Muscle layer of colon (tissue), 2 donors: ENCODE measurements at regions not wholly inside any gene's neighbourhood (a gene's known extent, or its start where the extent isn't known, plus 50 kb on each side); places are given as distances from the start of the nearest gene placed in this dataset.

Source experiments
- H3K27ac ChIP-seq: one replicate; pipeline ENCODE4 v1.7.0; 2013; ENCODE audit warnings: low read depth, mild to moderate bottlenecking, low read length, moderate library complexity
- H3K27me3 ChIP-seq, 2 donors: one replicate each; pipeline ENCODE4 v1.7.0; 2013; ENCODE audit warnings: low read length in 2 of 2, mild to moderate bottlenecking in 2 of 2; ENCODE audit not compliant: insufficient read depth in 2 of 2, control insufficient read depth in 1 of 2
- H3K36me3 ChIP-seq: one replicate; pipeline ENCODE4 v1.7.0; 2013; ENCODE audit warnings: mild to moderate bottlenecking, low read length; ENCODE audit not compliant: insufficient read depth
- H3K4me1 ChIP-seq: one replicate; pipeline ENCODE4 v1.7.0; 2013; ENCODE audit warnings: mild to moderate bottlenecking, low read length; ENCODE audit not compliant: insufficient read depth
- H3K4me3 ChIP-seq, 2 donors: one replicate each; pipeline ENCODE4 v1.7.0; 2013; ENCODE audit warnings: low read length in 2 of 2, low read depth in 1 of 2, mild to moderate bottlenecking in 1 of 2, moderate library complexity in 1 of 2
- H3K9ac ChIP-seq: one replicate; pipeline ENCODE4 v1.7.0; 2013; ENCODE audit warnings: low read length
- H3K9me3 ChIP-seq: one replicate; pipeline ENCODE4 v1.7.0; 2013; ENCODE audit warnings: mild to moderate bottlenecking, low read length
- donor health status: abdominal sarcoma.
- donor health status: Adenocarcinoma of cecum.

- Histone ChIP-seq H3K27ac (no peak overlapping the region), H3K9ac (no peak overlapping the region), H3K9me3 (no peaks in the 10 kb centered on the region), H3K4me1 (no peaks in the 10 kb centered on the region), H3K36me3 (no peaks in the 10 kb centered on the region), H3K4me3 (no peak overlapping the region), H3K27me3 (no peaks in the 10 kb centered on the region)
Observed at GRCh38 chr17:33352526-33352925, 59.4 kb upstream of the ASIC2 start.

- Histone ChIP-seq H3K4me1 (no peaks in the 10 kb centered on the region), H3K36me3 (no peaks in the 10 kb centered on the region), H3K4me3 (no peak overlapping the region), H3K27me3 (no peaks in the 10 kb centered on the region), H3K27ac (no peak overlapping the region), H3K9ac (no peak overlapping the region), H3K9me3 (no peaks in the 10 kb centered on the region)
Observed at GRCh38 chr17:33356266-33356665, 63.2 kb upstream of the ASIC2 start.

GRCh38 chr17:33363475-33363874 is 70.4 kb upstream of the ASIC2 start:
- Histone ChIP-seq H3K4me1 (no peaks in the 10 kb centered on the region), H3K27ac (no peak overlapping the region), H3K4me3 (no peak overlapping the region), H3K36me3 (no peaks in the 10 kb centered on the region), H3K27me3 (no peaks in the 10 kb centered on the region), H3K9ac (no peak overlapping the region), H3K9me3 (no peaks in the 10 kb centered on the region)

- Histone ChIP-seq H3K36me3 (no peaks in the 10 kb centered on the region), H3K9ac (no peak overlapping the region), H3K27ac (no peak overlapping the region), H3K4me1 (no peaks in the 10 kb centered on the region), H3K4me3 (no peak overlapping the region), H3K27me3 (no peaks in the 10 kb centered on the region), H3K9me3 (no peaks in the 10 kb centered on the region)
Observed at GRCh38 chr17:33366960-33367359, 73.9 kb upstream of the ASIC2 start.

DNA sequence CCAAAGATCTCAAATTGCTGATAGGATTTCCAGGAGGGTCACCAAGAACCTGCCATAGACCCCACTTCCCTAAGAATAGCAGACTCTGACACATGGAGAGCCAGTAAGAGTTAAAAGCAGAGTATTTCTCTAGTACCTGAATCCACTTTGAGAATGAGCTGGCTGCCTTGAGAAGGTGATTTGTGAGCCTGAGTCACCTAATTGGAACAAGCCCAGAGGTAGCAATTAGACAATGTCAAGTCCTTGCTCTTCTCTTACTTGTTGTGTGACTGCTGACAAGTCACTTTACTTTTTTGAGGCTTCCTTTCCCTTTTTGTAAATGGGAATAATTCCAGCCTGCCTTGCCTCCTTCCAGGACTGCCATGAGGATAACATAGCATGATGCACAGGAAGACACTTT is 76.1 kb upstream of the ASIC2 start:
- no peak overlapping the region for H3K4me3 ChIP-seq
- H3K4me1 ChIP-seq = no peaks in the 10 kb centered on the region
- no peaks in the 10 kb centered on the region for H3K36me3 ChIP-seq
- H3K27ac ChIP-seq = no peak overlapping the region
- H3K9me3 ChIP-seq = no peaks in the 10 kb centered on the region
- no peak overlapping the region for H3K9ac ChIP-seq
- no peaks in the 10 kb centered on the region for H3K27me3 ChIP-seq

GRCh38 chr17:33369876-33370275 is 76.8 kb upstream of the ASIC2 start:
- Histone ChIP-seq H3K27ac (no peak overlapping the region), H3K36me3 (no peaks in the 10 kb centered on the region), H3K9ac (no peak overlapping the region), H3K4me3 (no peak overlapping the region), H3K9me3 (no peaks in the 10 kb centered on the region), H3K4me1 (no peaks in the 10 kb centered on the region), H3K27me3 (no peaks in the 10 kb centered on the region)

DNA sequence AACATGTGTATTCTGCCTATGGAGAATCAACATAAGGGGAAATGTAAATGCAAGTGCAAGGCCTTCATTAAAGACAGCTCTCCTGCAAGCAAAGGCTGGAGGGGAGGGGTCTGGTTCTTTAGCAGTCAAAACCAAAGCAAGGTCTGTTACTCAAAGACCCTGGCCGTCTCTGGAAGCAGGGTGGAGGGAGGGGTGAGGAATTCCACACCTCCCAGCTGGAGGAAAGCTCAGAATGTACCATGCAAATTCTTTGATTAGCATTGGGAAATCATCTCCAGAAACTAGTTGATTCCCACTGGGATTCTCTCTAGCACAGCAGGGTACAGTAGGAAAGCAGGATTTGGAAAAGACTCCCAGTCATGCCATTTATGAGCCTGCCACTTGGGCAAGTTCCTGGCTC is 77.3 kb upstream of the ASIC2 start:
- Histone ChIP-seq H3K27ac (no peak overlapping the region), H3K9me3 (no peaks in the 10 kb centered on the region), H3K9ac (no peak overlapping the region), H3K36me3 (no peaks in the 10 kb centered on the region), H3K27me3 (no peaks in the 10 kb centered on the region), H3K4me1 (no peaks in the 10 kb centered on the region), H3K4me3 (no peak overlapping the region)

DNA sequence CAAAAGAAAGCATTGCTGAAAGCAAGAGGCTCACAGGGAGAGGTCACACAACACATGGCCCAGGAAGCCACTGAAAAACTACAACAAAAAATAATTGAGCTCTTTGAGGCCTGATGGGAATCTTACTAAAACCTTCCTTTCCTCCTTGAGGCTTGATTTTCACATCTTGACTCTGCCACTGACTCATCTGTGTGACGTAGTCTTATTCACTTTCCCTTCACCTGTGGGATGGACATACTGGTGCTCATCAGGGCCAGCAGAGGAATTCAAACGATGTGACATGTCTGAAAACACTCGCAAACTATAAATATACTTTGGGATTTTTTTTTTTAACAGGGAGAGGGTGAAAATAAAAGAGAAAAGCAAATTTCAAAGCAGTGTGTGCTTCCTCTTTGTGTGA is 78.3 kb upstream of the ASIC2 start:
- Histone ChIP-seq H3K27me3 (no peaks in the 10 kb centered on the region), H3K4me3 (no peak overlapping the region), H3K9ac (no peak overlapping the region), H3K36me3 (no peaks in the 10 kb centered on the region), H3K9me3 (no peaks in the 10 kb centered on the region), H3K4me1 (no peaks in the 10 kb centered on the region), H3K27ac (no peak overlapping the region)

DNA sequence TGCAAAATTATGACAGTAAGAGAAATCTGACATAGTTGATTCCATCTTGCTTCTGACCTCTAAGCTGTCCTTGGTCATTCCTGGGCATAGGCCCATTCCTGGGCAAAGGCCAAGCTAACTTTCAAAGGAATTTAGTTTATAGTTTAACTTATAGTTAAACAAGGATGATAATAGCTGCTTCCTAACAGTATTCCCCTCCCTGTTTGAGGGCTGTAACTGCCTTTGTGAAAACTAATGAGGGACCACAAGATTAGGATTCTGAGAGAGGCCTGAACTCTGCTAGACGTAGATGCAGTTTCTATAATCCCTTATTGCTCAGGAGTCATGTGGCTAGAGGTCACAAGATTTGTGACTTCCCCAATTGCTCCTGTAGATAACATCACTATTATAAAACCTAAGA is 80.2 kb upstream of the ASIC2 start:
- H3K27ac ChIP-seq = no peak overlapping the region
- no peak overlapping the region for H3K4me3 ChIP-seq

DNA sequence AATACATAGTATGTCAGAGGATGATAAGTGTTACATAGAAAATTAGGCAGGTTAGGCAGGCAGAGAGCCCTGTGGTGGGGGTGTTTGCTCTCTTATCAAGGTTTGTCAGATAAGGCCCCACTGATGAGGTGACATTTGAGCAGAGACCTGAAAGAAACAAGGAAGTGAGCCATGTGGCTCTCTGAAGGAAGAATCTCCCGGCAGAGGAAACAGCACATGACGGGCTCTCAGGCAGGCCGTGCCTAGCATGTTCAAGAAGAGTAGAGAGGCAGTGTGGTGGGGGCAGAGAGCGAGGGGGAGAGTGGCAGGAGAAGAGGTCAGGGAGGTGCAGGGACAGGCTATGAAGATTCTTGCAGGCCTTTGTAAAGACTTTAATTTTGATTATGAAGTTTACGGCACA is 82.0 kb upstream of the ASIC2 start:
- Histone ChIP-seq H3K4me3 (no peak overlapping the region), H3K27ac (no peak overlapping the region), H3K9ac (no peak overlapping the region), H3K4me1 (no peaks in the 10 kb centered on the region), H3K27me3 (no peaks in the 10 kb centered on the region), H3K36me3 (no peaks in the 10 kb centered on the region), H3K9me3 (no peaks in the 10 kb centered on the region)

More for the DNA sequence above, 80.2 kb upstream of the ASIC2 start:
- H3K4me1 ChIP-seq = no peaks in the 10 kb centered on the region
- H3K36me3 ChIP-seq = no peaks in the 10 kb centered on the region
- H3K9me3 ChIP-seq = no peaks in the 10 kb centered on the region
- H3K27me3 ChIP-seq = no peaks in the 10 kb centered on the region
- no peak overlapping the region for H3K9ac ChIP-seq

- Histone ChIP-seq H3K9me3 (no peaks in the 10 kb centered on the region), H3K9ac (no peak overlapping the region), H3K4me1 (no peaks in the 10 kb centered on the region), H3K4me3 (no peak overlapping the region), H3K27me3 (no peaks in the 10 kb centered on the region), H3K36me3 (no peaks in the 10 kb centered on the region), H3K27ac (no peak overlapping the region)
Observed at GRCh38 chr17:33375783-33376182, 82.7 kb upstream of the ASIC2 start.

DNA sequence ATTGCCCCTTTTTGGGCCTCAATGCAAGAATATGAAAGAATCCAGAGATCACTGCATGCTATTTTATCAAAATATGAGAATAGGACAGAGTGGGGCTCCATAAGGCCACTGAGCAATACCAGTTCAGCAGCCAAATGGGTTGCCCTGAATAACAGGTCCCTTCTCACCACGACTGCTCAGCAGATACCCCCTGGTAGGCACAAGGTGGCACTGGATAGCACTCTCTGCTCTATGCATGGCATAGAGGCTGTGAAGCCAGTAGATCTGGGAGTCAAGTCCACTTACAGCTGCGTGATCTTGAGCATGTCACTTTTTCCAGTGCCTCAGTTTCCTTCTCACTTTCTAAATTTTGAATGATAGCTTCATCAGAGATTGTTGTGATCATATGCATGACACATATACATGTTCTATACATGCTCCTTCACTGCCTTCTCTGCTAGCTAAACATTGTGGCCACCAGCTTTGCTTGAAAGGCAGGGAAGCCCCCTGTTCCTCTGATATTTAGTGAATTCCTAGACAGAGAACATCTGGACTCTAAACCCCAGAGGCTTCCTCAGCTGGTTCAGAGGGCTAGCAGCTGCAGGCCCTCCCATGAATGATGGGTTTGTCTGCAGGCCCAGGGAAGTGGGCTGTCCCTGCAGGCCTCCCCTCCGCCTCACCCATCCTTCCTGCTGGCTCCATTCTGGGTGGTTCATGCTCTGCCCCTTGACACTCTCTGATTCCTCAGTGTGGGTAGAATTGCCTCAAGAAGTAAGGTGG is 84.9 kb upstream of the ASIC2 start:
- Histone ChIP-seq H3K9ac (no peak overlapping the region), H3K27ac (no peak overlapping the region), H3K4me1 (no peaks in the 10 kb centered on the region), H3K9me3 (no peaks in the 10 kb centered on the region), H3K27me3 (no peaks in the 10 kb centered on the region), H3K4me3 (no peak overlapping the region), H3K36me3 (no peaks in the 10 kb centered on the region)
